HEK293T (cell line): ENCODE measurements at regions not wholly inside any gene's neighbourhood (a gene's known extent, or its start where the extent isn't known, plus 50 kb on each side); places are given as distances from the start of the nearest gene placed in this dataset.

Source experiments
- CTCF ChIA-PET: fragments of 350-600 bp; formaldehyde crosslinking; extraction: SDS; loops from one replicate; lab custom pipeline; 2021; ENCODE audit warnings: antibody characterized with exemption, inconsistent platforms; lab: Yijun Ruan, JAX
- POLR2A ChIA-PET: fragments of 350-600 bp; formaldehyde crosslinking; extraction: SDS; loops from one replicate; lab custom pipeline; 2020; ENCODE audit warnings: antibody characterized with exemption, inconsistent platforms; lab: Yijun Ruan, JAX
- DNase-seq: peaks from one replicate; pipeline ENCODE4 v3.0.0; 2012; ENCODE audit warnings: mixed read lengths; ENCODE audit errors: extremely low spot score
- ARNT ChIP-seq: fragments of 450-650 bp; IDR thresholded peaks from 2 replicates; pipeline ENCODE4 v1.6.1; 2017; ENCODE audit warnings: mild to moderate bottlenecking
- BHLHE40 ChIP-seq: fragments of 450-650 bp; IDR thresholded peaks from 2 replicates; pipeline ENCODE4 v1.6.1; 2016; ENCODE audit warnings: mild to moderate bottlenecking, moderate library complexity, borderline replicate concordance
- CTBP1 ChIP-seq: fragments of 450-650 bp; IDR thresholded peaks from 2 replicates; pipeline ENCODE4 v1.6.1; 2016; ENCODE audit warnings: borderline replicate concordance
- ELF4 ChIP-seq: fragments of 450-650 bp; IDR thresholded peaks from 2 replicates; pipeline ENCODE4 v1.6.1; 2017; ENCODE audit warnings: antibody characterized with exemption
- FOXA1 ChIP-seq: fragments of 450-650 bp; IDR thresholded peaks from 2 replicates; pipeline ENCODE4 v1.6.1; 2016; ENCODE audit warnings: mild to moderate bottlenecking
- FOXK2 ChIP-seq: fragments of 450-650 bp; IDR thresholded peaks from 2 replicates; pipeline ENCODE4 v1.6.1; 2016; ENCODE audit warnings: mild to moderate bottlenecking
- FOXM1 ChIP-seq: fragments of 450-650 bp; IDR thresholded peaks from 2 replicates; pipeline ENCODE4 v1.6.1; 2017; ENCODE audit warnings: mild to moderate bottlenecking, borderline replicate concordance
- HDGF ChIP-seq: fragments of 450-650 bp; IDR thresholded peaks from 2 replicates; pipeline ENCODE4 v1.6.1; 2017; ENCODE audit warnings: antibody characterized with exemption, borderline replicate concordance
- L3MBTL2 ChIP-seq: fragments of 450-650 bp; conservative IDR thresholded peaks from 2 replicates; pipeline ENCODE4 v1.6.1; 2016; ENCODE audit warnings: mild to moderate bottlenecking
- LEF1 ChIP-seq: fragments of 450-650 bp; IDR thresholded peaks from 2 replicates; pipeline ENCODE4 v1.6.1; 2017; ENCODE audit warnings: mild to moderate bottlenecking, borderline replicate concordance
- NFRKB ChIP-seq: fragments of 450-650 bp; IDR thresholded peaks from 2 replicates; pipeline ENCODE4 v1.6.1; 2016; ENCODE audit warnings: mild to moderate bottlenecking, moderate library complexity
- SP1 ChIP-seq: fragments of 450-650 bp; IDR thresholded peaks from 2 replicates; pipeline ENCODE4 v1.6.1; 2017
- SUZ12 ChIP-seq: fragments of 450-650 bp; IDR thresholded peaks from 2 replicates; pipeline ENCODE4 v1.6.1; 2016; ENCODE audit warnings: mild to moderate bottlenecking
- TARDBP ChIP-seq: fragments of 450-650 bp; IDR thresholded peaks from 2 replicates; pipeline ENCODE4 v1.6.1; 2016
- ZNF384 ChIP-seq: fragments of 450-650 bp; IDR thresholded peaks from 2 replicates; pipeline ENCODE4 v1.6.1; 2016
- TF ChIP-seq, protein P1 (sequence below): fragments of 450-650 bp; IDR thresholded peaks from 2 replicates; pipeline ENCODE4 v1.6.1; 2016

GRCh38 chr5:155295111-155295510 is 281.6 kb downstream of the KIF4B start:
- TF ChIP-seq SP1 (no peak), ARNT (no peak), L3MBTL2 (no peak), FOXK2 (no peak), ZNF384 (no peak), BHLHE40 (no peak), SUZ12 (no peak), CTBP1 (no peak), ELF4 (no peak), FOXM1 (no peak)
- TF ChIP-seq, protein P1, sequence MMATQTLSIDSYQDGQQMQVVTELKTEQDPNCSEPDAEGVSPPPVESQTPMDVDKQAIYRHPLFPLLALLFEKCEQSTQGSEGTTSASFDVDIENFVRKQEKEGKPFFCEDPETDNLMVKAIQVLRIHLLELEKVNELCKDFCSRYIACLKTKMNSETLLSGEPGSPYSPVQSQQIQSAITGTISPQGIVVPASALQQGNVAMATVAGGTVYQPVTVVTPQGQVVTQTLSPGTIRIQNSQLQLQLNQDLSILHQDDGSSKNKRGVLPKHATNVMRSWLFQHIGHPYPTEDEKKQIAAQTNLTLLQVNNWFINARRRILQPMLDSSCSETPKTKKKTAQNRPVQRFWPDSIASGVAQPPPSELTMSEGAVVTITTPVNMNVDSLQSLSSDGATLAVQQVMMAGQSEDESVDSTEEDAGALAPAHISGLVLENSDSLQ, result no peak
- POLR2A ChIA-PET, result no interaction called here
- no peak for DNase-seq
- CTCF ChIA-PET, result no interaction called here

- TF ChIP-seq FOXA1 (no peak), LEF1 (no peak), HDGF (no peak), CTBP1 (no peak), TARDBP (no peak), NFRKB (no peak), BHLHE40 (no peak), FOXK2 (no peak)
- TF ChIP-seq, protein P1, result no peak
- ChIA-PET POLR2A (no interaction called here), CTCF (no interaction called here)
- DNase-seq, result no peak
Measured at GRCh38 chr5:155299386-155300005, 285.9 kb downstream of the KIF4B start.

DNA sequence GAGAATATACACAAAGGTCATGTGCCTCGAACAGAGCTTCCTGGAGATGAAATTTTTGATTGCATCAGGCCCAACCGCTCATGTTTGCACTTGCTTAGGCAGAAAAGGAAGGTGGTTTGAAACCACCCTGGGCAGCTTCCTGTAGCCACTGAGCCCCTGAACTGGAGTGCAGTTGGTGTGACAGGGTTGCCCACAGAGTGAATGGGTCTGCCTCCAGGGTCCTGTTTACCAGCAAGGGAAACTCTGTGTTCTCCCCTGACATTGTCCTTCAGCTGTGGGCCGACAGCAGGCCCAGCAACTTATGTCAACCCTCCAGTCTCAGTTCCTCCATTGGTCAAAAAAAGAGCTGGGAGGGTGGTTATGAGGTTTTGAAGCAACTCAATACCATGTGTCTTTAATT is 289.6 kb downstream of the KIF4B start:
- ChIA-PET POLR2A (no interaction called here), CTCF (interaction anchor here (0.6 kb wide), 1 partner anchor 10 kb away, joined by 3 read pairs; no protein-coding TSS in a partner anchor)
- DNase-seq, result no peak
- no peak for TF ChIP-seq FOXK2
- no peak for TF ChIP-seq FOXM1
- no peak for TF ChIP-seq BHLHE40
- TF ChIP-seq SP1, result no peak
- TF ChIP-seq, protein P1, result no peak
- no peak for TF ChIP-seq NFRKB
- no peak for TF ChIP-seq TARDBP
- no peak for TF ChIP-seq SUZ12
- TF ChIP-seq HDGF, result no peak

GRCh38 chr5:155307229-155307628 is 293.7 kb downstream of the KIF4B start:
- DNase-seq, result no peak
- ChIA-PET POLR2A (no interaction called here), CTCF (no interaction called here)
- TF ChIP-seq FOXM1 (no peak), SP1 (no peak), FOXA1 (no peak), FOXK2 (no peak), ARNT (no peak), SUZ12 (no peak), ZNF384 (no peak)

DNA sequence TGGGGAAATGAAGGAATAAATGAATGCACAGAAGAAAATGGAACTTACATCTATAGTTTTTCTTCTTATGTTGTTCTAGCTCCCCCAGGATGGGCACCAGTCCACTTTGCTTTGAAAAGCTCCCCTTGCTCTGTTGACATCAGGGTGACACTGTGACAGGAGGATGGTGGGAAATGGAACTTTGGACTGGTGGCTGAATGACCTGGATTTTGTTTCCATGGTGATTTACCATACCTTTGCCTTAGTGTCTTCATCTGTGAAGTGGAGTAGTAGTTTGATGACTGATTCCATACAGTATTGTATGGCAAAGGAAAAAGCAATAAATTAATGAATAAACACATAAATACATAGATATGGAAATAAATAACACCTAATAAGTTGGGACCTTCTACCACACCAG is 294.7 kb downstream of the KIF4B start:
- DNase-seq, result no peak
- TF ChIP-seq ELF4 (no peak), LEF1 (no peak), NFRKB (no peak), FOXA1 (no peak), FOXK2 (no peak), ARNT (no peak), CTBP1 (no peak), HDGF (no peak), L3MBTL2 (no peak), SP1 (no peak), BHLHE40 (no peak), FOXM1 (no peak), TARDBP (no peak), ZNF384 (no peak), SUZ12 (no peak)
- TF ChIP-seq, protein P1, result no peak
- POLR2A ChIA-PET, result no interaction called here
- CTCF ChIA-PET, result no interaction called here

- no peak for TF ChIP-seq L3MBTL2
- CTCF ChIA-PET, result no interaction called here
- POLR2A ChIA-PET, result no interaction called here
Measured at GRCh38 chr5:155309021-155309746, 295.6 kb downstream of the KIF4B start.

More at GRCh38 chr5:155309021-155309746, 295.6 kb downstream of the KIF4B start:
- no peak for DNase-seq
